H1 (cell line): ENCODE measurements at regions not wholly inside any gene's neighbourhood (a gene's known extent, or its start where the extent isn't known, plus 50 kb on each side); places are given as distances from the start of the nearest gene placed in this dataset.

Experiments used
- CTCF ChIA-PET: fragments of 300-600 bp; sonication (Branson Sonifier 250); formaldehyde crosslinking; loops from one replicate; lab custom pipeline; 2021; ENCODE audit not compliant: partially characterized antibody; lab: Charles Lee
- POLR2A ChIA-PET: fragments of 300-600 bp; sonication (Branson Sonifier 250); formaldehyde crosslinking; loops from one replicate; lab custom pipeline; 2021; ENCODE audit warnings: inconsistent platforms; ENCODE audit not compliant: partially characterized antibody; lab: Charles Lee
- DNase-seq, 2 experiments: peaks; one replicate each; pipeline versions ENCODE4 v3.0.0 to v3.0.0-alpha.2; 2010 to 2022; ENCODE audit warnings: low spot score in 2 of 2, low read depth in 1 of 2, mixed read lengths in 1 of 2
- FAIRE-seq: peaks from 2 replicates; lab custom pipeline; 2011; peaks lifted over from hg19 to GRCh38; lab: Jason Lieb, UNC
- H2AFZ ChIP-seq: 2 replicates; pipeline ENCODE4 v1.8.1; 2012; ENCODE audit warnings: low read length, inconsistent platforms
- H2AK5ac ChIP-seq: 2 replicates; pipeline ENCODE4 v1.6.1; 2013; ENCODE audit warnings: low read depth, low read length
- H2BK120ac ChIP-seq: replicated peaks from 2 replicates; pipeline ENCODE3; 2013; ENCODE audit warnings: low read depth, low read length, inconsistent platforms
- H2BK12ac ChIP-seq: 2 replicates; pipeline ENCODE4 v1.6.1; 2013; ENCODE audit warnings: low read depth, low read length
- H2BK15ac ChIP-seq: 2 replicates; pipeline ENCODE4 v1.6.1; 2013; ENCODE audit warnings: low read length
- H2BK20ac ChIP-seq: 2 replicates; pipeline ENCODE4 v1.6.1; 2013; ENCODE audit warnings: low read length
- H2BK5ac ChIP-seq: 2 replicates; pipeline ENCODE4 v1.6.1; 2013; ENCODE audit warnings: low read depth, low read length
- H3K14ac ChIP-seq: 2 replicates; pipeline ENCODE4 v1.6.1; 2013; ENCODE audit warnings: inconsistent platforms; ENCODE audit not compliant: insufficient read length
- H3K18ac ChIP-seq: 2 replicates; pipeline ENCODE4 v1.6.1; 2013; ENCODE audit warnings: low read length; ENCODE audit errors: extremely low read depth
- H3K23ac ChIP-seq: 2 replicates; pipeline ENCODE4 v1.6.1; 2013; ENCODE audit warnings: inconsistent platforms; ENCODE audit not compliant: insufficient read length
- H3K23me2 ChIP-seq: 2 replicates; pipeline ENCODE4 v1.6.1; 2013; ENCODE audit warnings: low read depth, low read length
- H3K27ac ChIP-seq: 2 replicates; pipeline ENCODE4 v1.6.1; 2011; ENCODE audit warnings: low read depth, low read length, inconsistent platforms
- H3K27me3 ChIP-seq, 4 experiments: replicated peaks in 1 of 4; 1 replicate in 1 of 4; 2 replicates in 3 of 4; pipeline versions ENCODE4 v1.6.1 to v1.8.1; 2011 to 2013; ENCODE audit warnings: low read length in 3 of 4, mild to moderate bottlenecking in 3 of 4, inconsistent platforms in 2 of 4, mixed read lengths in 2 of 4, moderate library complexity in 1 of 4; ENCODE audit not compliant: control insufficient read depth in 3 of 4, insufficient read depth in 3 of 4; ENCODE audit errors: extremely low read depth in 1 of 4
- H3K36me3 ChIP-seq, 4 experiments: 2 replicates each; pipeline versions ENCODE4 v1.6.1 to v1.8.1; 2011 to 2013; ENCODE audit warnings: mild to moderate bottlenecking in 4 of 4, low read length in 3 of 4, moderate library complexity in 2 of 4, control low read depth in 1 of 4, inconsistent platforms in 1 of 4; ENCODE audit not compliant: insufficient read depth in 4 of 4, control insufficient read depth in 2 of 4
- H3K4ac ChIP-seq: replicated peaks from 2 replicates; pipeline ENCODE3; 2013; ENCODE audit warnings: low read length, low read depth, mixed read lengths, inconsistent platforms; ENCODE audit not compliant: insufficient read length
- H3K4me1 ChIP-seq, 4 experiments: replicated peaks in 1 of 4; 1 replicate in 1 of 4; 2 replicates in 3 of 4; pipeline versions ENCODE4 v1.6.1 to v1.8.1; 2011 to 2013; ENCODE audit warnings: low read length in 3 of 4, inconsistent platforms in 2 of 4, mixed read lengths in 1 of 4; ENCODE audit not compliant: insufficient read depth in 4 of 4, control insufficient read depth in 3 of 4
- H3K4me2 ChIP-seq, 2 experiments: 2 replicates each; pipeline versions ENCODE4 v1.6.1 to v1.8.1; 2011 to 2013; ENCODE audit warnings: low read depth in 2 of 2, low read length in 2 of 2, control low read depth in 1 of 2, inconsistent platforms in 1 of 2, mild to moderate bottlenecking in 1 of 2; ENCODE audit not compliant: insufficient read depth in 1 of 2
- H3K4me3 ChIP-seq, 4 experiments: fragments of 200-600, 300-600 bp in 1 of 4; sonication (generic), shearing (Covaris generic), sonication (Bioruptor Twin) in 1 of 4; 2 replicates each; pipeline versions ENCODE4 v1.5.1 to v1.8.1; 2011 to 2016; ENCODE audit warnings: low read length in 4 of 4, low read depth in 3 of 4, control low read depth in 2 of 4, inconsistent platforms in 2 of 4, mild to moderate bottlenecking in 2 of 4, mixed read lengths in 1 of 4, moderate library complexity in 1 of 4; ENCODE audit not compliant: insufficient read depth in 2 of 4; ENCODE audit errors: extremely low read depth in 1 of 4
- H3K56ac ChIP-seq: replicated peaks from 2 replicates; pipeline ENCODE3; 2013; ENCODE audit warnings: low read depth, mild to moderate bottlenecking, mixed read lengths, low read length, inconsistent platforms; ENCODE audit not compliant: insufficient read length
- H3K79me1 ChIP-seq: 2 replicates; pipeline ENCODE4 v1.6.1; 2013; ENCODE audit warnings: low read depth, low read length, control low read depth
- H3K79me2 ChIP-seq, 2 experiments: 2 replicates each; pipeline versions ENCODE4 v1.6.1 to v1.8.1; 2012 to 2013; ENCODE audit warnings: low read length in 2 of 2, mild to moderate bottlenecking in 2 of 2, inconsistent platforms in 1 of 2; ENCODE audit not compliant: insufficient read depth in 2 of 2, control insufficient read depth in 1 of 2
- H3K9ac ChIP-seq, 4 experiments: replicated peaks in 1 of 4; 1 replicate in 1 of 4; 2 replicates in 3 of 4; pipeline versions ENCODE4 v1.6.1 to v1.8.1; 2011 to 2013; ENCODE audit warnings: low read depth in 3 of 4, low read length in 3 of 4, control low read depth in 2 of 4, mild to moderate bottlenecking in 2 of 4, moderate library complexity in 2 of 4, inconsistent platforms in 1 of 4; ENCODE audit errors: extremely low read depth in 1 of 4
- H3K9me3 ChIP-seq, 2 experiments: 2 replicates each; pipeline versions ENCODE4 v1.6.1 to v1.8.1; 2012 to 2013; ENCODE audit warnings: mild to moderate bottlenecking in 2 of 2, moderate library complexity in 2 of 2, control low read depth in 1 of 2, inconsistent platforms in 1 of 2, low read depth in 1 of 2, low read length in 1 of 2, mixed read lengths in 1 of 2; ENCODE audit not compliant: insufficient read depth in 2 of 2
- H4K20me1 ChIP-seq, 2 experiments: replicated peaks in 1 of 2; 2 replicates each; pipeline versions ENCODE3 to v1.8.1; 2011 to 2013; ENCODE audit warnings: inconsistent platforms in 2 of 2, low read length in 2 of 2, mild to moderate bottlenecking in 1 of 2; ENCODE audit not compliant: insufficient read depth in 2 of 2, control insufficient read depth in 1 of 2
- H4K5ac ChIP-seq: 2 replicates; pipeline ENCODE4 v1.6.1; 2013; ENCODE audit warnings: low read length, low read depth, mixed read lengths, inconsistent platforms; ENCODE audit not compliant: insufficient read length
- H4K8ac ChIP-seq: 2 replicates; pipeline ENCODE4 v1.8.0; 2013; ENCODE audit warnings: mild to moderate bottlenecking, moderate library complexity, low read length, inconsistent platforms; ENCODE audit not compliant: insufficient read depth; ENCODE audit errors: extremely low read depth
- H4K91ac ChIP-seq: replicated peaks from 2 replicates; pipeline ENCODE3; 2013; ENCODE audit warnings: low read length, mixed read lengths, inconsistent platforms; ENCODE audit not compliant: insufficient read length
- ASH2L ChIP-seq: fragments of 200-600, 300-600 bp; sonication (generic); IDR thresholded peaks from one replicate; pipeline ENCODE4 v1.7.1; 2017; ENCODE audit warnings: low read length
- BCL11A ChIP-seq, 2 experiments: IDR thresholded peaks; one replicate each; pipeline ENCODE4 v1.6.1; 2011; ENCODE audit warnings: low read depth in 2 of 2, low read length in 2 of 2, mild to moderate bottlenecking in 2 of 2
- BRCA1 ChIP-seq: IDR thresholded peaks from 2 replicates; pipeline ENCODE4 v1.6.1; 2012; ENCODE audit warnings: low read depth, low read length, improper control_type of control experiment
- CHD1 ChIP-seq: IDR thresholded peaks from 2 replicates; pipeline ENCODE4 v1.6.1; 2012; ENCODE audit warnings: low read depth, low read length, improper control_type of control experiment
- CTCF ChIP-seq, 3 experiments: IDR thresholded peaks; 1 replicate in 2 of 3; 2 replicates in 1 of 3; pipeline versions ENCODE4 v1.5.1 to v1.6.1; 2011; ENCODE audit warnings: low read length in 3 of 3, mild to moderate bottlenecking in 3 of 3, inconsistent platforms in 2 of 3, low read depth in 1 of 3, moderate library complexity in 1 of 3; ENCODE audit not compliant: insufficient read depth in 1 of 3; ENCODE audit errors: control extremely low read depth in 1 of 3
- EZH2 ChIP-seq: fragments of 200-600 bp; sonication (generic); IDR thresholded peaks from 2 replicates; pipeline ENCODE4 v1.7.1; 2012; ENCODE audit warnings: low read depth, mild to moderate bottlenecking, moderate library complexity, low read length, inconsistent platforms; ENCODE audit not compliant: severe bottlenecking
- RFX5 ChIP-seq: IDR thresholded peaks from 2 replicates; pipeline ENCODE4 v1.6.1; 2011; ENCODE audit warnings: low read depth, low read length, improper control_type of control experiment, borderline replicate concordance
- TAF1 ChIP-seq: IDR thresholded peaks from 2 replicates; pipeline ENCODE4 v1.6.1; 2011; ENCODE audit warnings: mild to moderate bottlenecking, low read depth, low read length
- WGBS, 2 experiments: shearing (Covaris generic) in 1 of 2; methylation state at CpG; one replicate each; pipeline versions ENCODE4 v1.1.6 to v1.1.7; 2013 to 2015; ENCODE audit warnings: low lambda C conversion rate in 2 of 2, mixed read lengths in 2 of 2, inconsistent platforms in 1 of 2, low coverage in 1 of 2, missing lambda C conversion rate in 1 of 2; ENCODE audit not compliant: insufficient replicate concordance in 2 of 2, insufficient coverage in 1 of 2, insufficient read length in 1 of 2; ENCODE audit errors: extremely low coverage in 1 of 2, missing lambda C conversion rate in 1 of 2; 5-methylcytosine and 5-hydroxymethylcytosine counted together

- H3K23me2 ChIP-seq = no peaks in the 10 kb centered on the region
- WGBS, 2 experiments = 83% methylated on average over 3 of the region's 3 CpGs; no CpG with 5 or more reads in 1 of the 2 experiments
- no peak overlapping the region for H3K56ac ChIP-seq
- H3K4me2 ChIP-seq = no peak overlapping the region
- no peak overlapping the region for H3K18ac ChIP-seq
- no peaks in the 10 kb centered on the region for H3K36me3 ChIP-seq
- no peak overlapping the region for H4K8ac ChIP-seq
- no peak overlapping the region for H2AFZ ChIP-seq
- no peak overlapping the region for H2AK5ac ChIP-seq
- no peak overlapping the region for H4K5ac ChIP-seq
- H3K4me3 ChIP-seq = no peak overlapping the region
- no peak overlapping the region for H2BK20ac ChIP-seq
- H4K20me1 ChIP-seq = no peaks in the 10 kb centered on the region
- H4K91ac ChIP-seq = no peak overlapping the region
- H3K14ac ChIP-seq = no peak overlapping the region
- H3K9ac ChIP-seq = no peak overlapping the region
- H2BK15ac ChIP-seq = no peak overlapping the region
- H3K4ac ChIP-seq = no peak overlapping the region
- H3K23ac ChIP-seq = no peak overlapping the region
- no peaks in the 10 kb centered on the region for H3K9me3 ChIP-seq
- no peaks in the 10 kb centered on the region for H3K79me1 ChIP-seq
- no peaks in the 10 kb centered on the region for H3K79me2 ChIP-seq
- H3K27ac ChIP-seq = no peak overlapping the region
- H3K4me1 ChIP-seq = peaks cover 0 to 5% (median 1%) of the 10 kb centered on the region in 4 experiments; a peak in 3 of 7 replicates
- no peaks in the 10 kb centered on the region for H3K27me3 ChIP-seq
- no peak overlapping the region for H2BK5ac ChIP-seq
- FAIRE-seq = no peak
- H2BK120ac ChIP-seq = no peak overlapping the region
- TF ChIP-seq TAF1 = no peak
- no peak for TF ChIP-seq EZH2
- no peak for TF ChIP-seq CHD1
- TF ChIP-seq BCL11A (IDR thresholded peaks at IDR 0.05; ENCODE audit: low read depth in 2 of 2, low read length in 2 of 2) = no peak
- no peak for TF ChIP-seq BRCA1
- no peak for TF ChIP-seq RFX5
- TF ChIP-seq ASH2L = no peak
- no peak for TF ChIP-seq CTCF (IDR thresholded peaks at IDR 0.05; ENCODE audit: control extremely low read depth in 1 of 3, insufficient read depth in 1 of 3, low read depth in 1 of 3, low read length in 3 of 3)
- H2BK12ac ChIP-seq = no peak overlapping the region
- CTCF ChIA-PET = no interaction called here
- no peak for DNase-seq
- POLR2A ChIA-PET = no interaction called here
Measured at GRCh38 chr2:45337481-45337880, 273.6 kb downstream of the SRBD1 start.
